ENCODE measurements at regions not wholly inside any gene's neighbourhood (a gene's known extent, or its start where the extent isn't known, plus 50 kb on each side); places are given as distances from the start of the nearest gene placed in this dataset.

GRCh38 chr15:58260725-58261267 is 122.6 kb downstream of the AQP9 start:
- no peak for TF ChIP-seq POLR2A (IDR thresholded peaks at IDR 0.05)
- no peak for TF ChIP-seq CTCF (IDR thresholded peaks at IDR 0.05)
- H3K4me3 ChIP-seq: no peak overlapping the region
- no peaks in the 10 kb centered on the region for H3K36me3 ChIP-seq
- no peaks in the 10 kb centered on the region for H3K27me3 ChIP-seq
- peak in 2 of 4 donors; percentile 28 to 33 for ATAC-seq
- H3K27ac ChIP-seq: no peak overlapping the region
- H3K4me1 ChIP-seq: no peaks in the 10 kb centered on the region
- no CpG with 5 or more reads among the region's 2 CpGs for WGBS (ENCODE audit: insufficient coverage, low coverage, low lambda C conversion rate, missing lambda C conversion rate)
- no peaks in the 10 kb centered on the region for H3K9me3 ChIP-seq
- DNase-seq: no peak
- intact Hi-C loops (cut with DNase I): no loop called here

- no peak for TF ChIP-seq POLR2A (IDR thresholded peaks at IDR 0.05)
- no peak for TF ChIP-seq CTCF (IDR thresholded peaks at IDR 0.05)
- no peaks in the 10 kb centered on the region for H3K9me3 ChIP-seq
- WGBS (ENCODE audit: insufficient coverage, low coverage, low lambda C conversion rate, missing lambda C conversion rate): 89% methylated on average over 4 of the region's 5 CpGs
- no peaks in the 10 kb centered on the region for H3K4me1 ChIP-seq
- ATAC-seq (no peak), DNase-seq (no peak)
- no peak overlapping the region for H3K27ac ChIP-seq
- H3K27me3 ChIP-seq: no peaks in the 10 kb centered on the region
- intact Hi-C loops (cut with DNase I): no loop called here
- no peak overlapping the region for H3K4me3 ChIP-seq
- no peaks in the 10 kb centered on the region for H3K36me3 ChIP-seq
These were observed 123.2 kb downstream of the AQP9 start for GRCh38 chr15:58261368-58261767.

DNA sequence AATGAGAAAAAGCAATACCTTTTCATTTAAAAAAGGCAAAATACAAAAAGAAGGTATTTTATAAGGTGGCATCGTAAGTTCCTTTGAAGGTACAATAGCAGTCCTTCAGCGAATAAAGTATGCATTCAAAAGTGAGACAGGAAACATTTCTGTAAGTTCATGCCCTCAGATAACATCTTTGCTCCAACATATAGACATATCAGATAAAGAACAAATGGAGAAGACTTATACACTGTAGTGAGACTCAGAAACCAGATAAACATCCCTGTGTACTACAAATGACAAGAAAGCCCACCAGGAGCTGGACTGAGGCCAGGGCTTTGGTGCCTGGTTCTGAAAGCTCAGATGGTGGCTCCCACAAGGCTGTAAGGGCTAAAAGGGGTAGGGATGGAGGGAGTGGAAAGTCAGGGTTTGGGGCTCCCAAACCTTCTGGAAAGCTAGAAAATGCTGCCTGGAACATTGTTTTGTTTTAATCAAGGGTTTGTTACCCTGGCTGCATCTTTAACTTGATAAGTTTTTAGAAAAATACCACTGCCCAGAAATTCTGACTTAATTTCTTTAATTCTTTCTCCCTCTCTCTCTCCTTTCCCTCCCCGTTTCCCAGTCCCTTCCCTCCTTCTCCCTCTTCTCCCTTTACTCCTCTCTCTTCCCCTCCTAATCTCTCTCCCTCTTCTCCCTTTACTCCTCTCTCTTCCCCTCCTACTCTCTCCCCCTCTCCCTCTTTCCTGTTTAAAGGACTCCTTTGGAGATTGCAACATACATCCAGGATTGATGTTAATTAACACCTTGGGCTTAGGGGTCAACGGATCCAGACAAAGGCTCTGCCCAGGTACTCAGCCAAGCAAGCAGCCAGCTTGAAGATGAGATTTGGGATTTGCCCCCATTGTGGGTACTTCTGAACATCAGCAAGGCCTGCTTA is 126.1 kb downstream of the AQP9 start:
- H3K4me3 ChIP-seq: no peak overlapping the region
- no peaks in the 10 kb centered on the region for H3K4me1 ChIP-seq
- TF ChIP-seq CTCF (IDR thresholded peaks at IDR 0.05) (no peak), POLR2A (IDR thresholded peaks at IDR 0.05) (no peak)
- no peaks in the 10 kb centered on the region for H3K27me3 ChIP-seq
- WGBS (ENCODE audit: insufficient coverage, low coverage, low lambda C conversion rate, missing lambda C conversion rate): 76% methylated on average over 4 of the region's 4 CpGs
- DNase-seq (no peak), ATAC-seq (no peak)
- intact Hi-C loops (cut with DNase I): no loop called here
- no peak overlapping the region for H3K27ac ChIP-seq
- no peaks in the 10 kb centered on the region for H3K36me3 ChIP-seq
- H3K9me3 ChIP-seq: no peaks in the 10 kb centered on the region

GRCh38 chr15:58267051-58267450 is 128.9 kb downstream of the AQP9 start:
- peaks cover 0 to 4% (median 0%) of the 10 kb centered on the region in 4 donors for H3K4me1 ChIP-seq
- no peaks in the 10 kb centered on the region for H3K27me3 ChIP-seq
- no peak overlapping the region for H3K4me3 ChIP-seq
- H3K9me3 ChIP-seq: no peaks in the 10 kb centered on the region
- ATAC-seq: no peak
- intact Hi-C loops (cut with DNase I): no loop called here
- H3K27ac ChIP-seq: no peak overlapping the region
- TF ChIP-seq POLR2A (IDR thresholded peaks at IDR 0.05) (no peak), CTCF (IDR thresholded peaks at IDR 0.05) (no peak)
- no peaks in the 10 kb centered on the region for H3K36me3 ChIP-seq
- DNase-seq: no peak
- WGBS (ENCODE audit: insufficient coverage, low coverage, low lambda C conversion rate, missing lambda C conversion rate): 67% methylated on average over 1 of the region's 1 CpG
